ENCODE measurements at regions not wholly inside any gene's neighbourhood (a gene's known extent, or its start where the extent isn't known, plus 50 kb on each side); places are given as distances from the start of the nearest gene placed in this dataset.
"Not testable (repeated sequence)": the region's sequence is repeated elsewhere in the genome, so short reads cannot be mapped to it uniquely, and the experiment has no call there.

DNA sequence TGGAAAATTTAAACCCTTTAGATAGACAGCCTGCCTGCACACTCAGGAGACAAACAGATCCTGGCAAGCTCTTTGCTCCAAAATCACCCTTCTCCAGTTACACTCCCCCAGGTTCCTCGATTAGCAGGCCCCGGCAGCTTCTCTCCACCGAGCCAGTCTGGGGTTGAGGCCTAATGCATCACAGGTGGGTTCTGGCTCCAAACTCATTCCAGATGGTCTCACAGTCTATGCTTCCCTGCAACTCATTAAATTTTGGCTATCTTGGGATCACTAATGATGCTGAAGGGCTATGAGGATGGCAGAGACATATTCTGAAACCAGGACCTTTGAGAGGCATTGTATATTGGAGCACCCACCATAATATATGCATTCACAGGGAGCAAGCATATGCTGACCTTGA is 559.8 kb upstream of the USP24 start:
- DNase-seq (ENCODE audit: low read depth), result no peak

GRCh38 chr1:55774446-55774845 is 559.3 kb upstream of the USP24 start:
- DNase-seq (ENCODE audit: low read depth), result no peak

DNA sequence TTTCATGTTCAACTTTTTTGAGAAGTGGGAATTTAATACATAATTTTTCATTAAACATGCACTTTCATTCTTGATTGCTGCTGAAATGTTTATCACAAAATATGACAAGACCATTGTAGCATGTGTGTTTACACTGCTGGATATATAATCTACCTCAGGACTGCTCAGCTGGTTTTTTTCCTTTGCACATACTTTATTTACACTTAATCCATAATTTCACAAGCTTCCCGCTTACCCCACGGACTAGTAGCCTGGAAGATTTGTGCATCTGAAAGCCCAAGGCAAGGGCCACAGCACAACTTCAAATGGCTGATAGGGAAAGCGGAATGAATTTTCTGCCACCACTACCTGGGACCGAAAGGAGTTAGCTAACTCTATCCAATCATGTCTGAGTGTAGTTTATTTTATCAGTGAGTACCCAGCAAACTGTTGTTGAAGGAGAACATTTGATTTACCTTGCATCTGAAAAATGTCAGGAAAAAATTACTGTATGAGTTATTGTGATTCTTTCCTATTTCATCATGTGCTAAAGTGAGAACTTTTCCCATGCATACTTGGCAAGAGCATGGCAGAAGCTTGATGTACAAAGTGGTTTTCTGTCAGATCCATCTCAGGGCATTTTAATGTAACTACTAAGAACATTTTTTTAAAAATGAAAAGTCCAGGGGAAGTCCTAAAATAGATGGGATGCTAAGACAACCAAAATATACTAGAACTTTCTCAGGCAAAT is 558.2 kb upstream of the USP24 start:
- DNase-seq (ENCODE audit: low read depth), result no peak

GRCh38 chr1:55768327-55768952 is 553.3 kb upstream of the USP24 start:
- DNase-seq (ENCODE audit: low read depth), result no peak

GRCh38 chr1:55767171-55767570 is 552.0 kb upstream of the USP24 start:
- no peak for DNase-seq (ENCODE audit: low read depth)

GRCh38 chr1:55765505-55765904 is 550.3 kb upstream of the USP24 start:
- not testable (repeated sequence) for DNase-seq (ENCODE audit: low read depth)

GRCh38 chr1:55751776-55752175 is 536.6 kb upstream of the USP24 start:
- no peak for DNase-seq (ENCODE audit: low read depth)

GRCh38 chr1:55750628-55750995 is 535.4 kb upstream of the USP24 start:
- DNase-seq (ENCODE audit: low read depth), result no peak

- DNase-seq (ENCODE audit: low read depth), result no peak
Measured at GRCh38 chr1:55749975-55750627, 534.9 kb upstream of the USP24 start.

DNA sequence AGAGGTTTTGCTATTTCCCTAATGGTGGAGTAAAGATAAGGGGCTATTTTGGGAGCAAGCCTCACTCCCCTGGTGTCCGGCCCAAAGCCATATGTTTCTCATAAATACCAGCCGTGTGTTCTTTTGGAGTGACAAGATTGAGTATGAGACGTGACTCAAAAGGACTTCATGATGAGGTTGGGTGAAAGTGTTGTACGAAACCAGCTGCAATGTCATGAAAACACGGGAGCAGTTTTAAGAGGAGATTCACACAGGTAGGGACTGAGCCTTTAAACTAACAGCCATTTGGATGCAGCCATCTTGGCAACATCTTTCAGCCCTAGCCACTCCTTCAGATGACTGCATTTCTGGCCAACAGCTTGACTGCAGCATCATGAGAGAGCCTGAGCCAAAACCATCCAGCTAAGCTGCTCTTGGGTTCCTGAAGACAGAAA is 532.3 kb upstream of the USP24 start:
- DNase-seq (ENCODE audit: low read depth), result no peak

GRCh38 chr1:55746710-55747109 is 531.5 kb upstream of the USP24 start:
- no peak for DNase-seq (ENCODE audit: low read depth)

DNA sequence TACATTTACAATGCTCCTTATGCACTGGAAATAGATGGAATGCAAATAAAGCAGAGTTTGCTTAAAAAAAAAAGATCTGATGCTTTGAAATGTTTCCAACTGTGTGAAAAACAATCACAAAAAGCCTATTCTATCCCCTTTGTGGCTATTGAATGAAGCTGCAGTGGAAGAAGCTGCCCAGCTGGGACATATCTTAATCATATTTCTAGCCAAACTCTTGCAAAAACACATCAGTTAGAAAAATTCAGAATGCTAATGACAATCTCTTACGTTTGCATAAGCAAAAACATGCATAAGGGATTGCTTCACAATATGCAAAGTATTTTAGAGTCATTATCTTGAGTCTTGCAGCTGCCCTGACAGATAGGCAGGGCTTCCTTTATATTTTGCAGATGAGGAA is 526.4 kb upstream of the USP24 start:
- DNase-seq (ENCODE audit: low read depth), result no peak

- DNase-seq (ENCODE audit: low read depth), result no peak
Measured at GRCh38 chr1:55735106-55735505, 519.9 kb upstream of the USP24 start.

DNA sequence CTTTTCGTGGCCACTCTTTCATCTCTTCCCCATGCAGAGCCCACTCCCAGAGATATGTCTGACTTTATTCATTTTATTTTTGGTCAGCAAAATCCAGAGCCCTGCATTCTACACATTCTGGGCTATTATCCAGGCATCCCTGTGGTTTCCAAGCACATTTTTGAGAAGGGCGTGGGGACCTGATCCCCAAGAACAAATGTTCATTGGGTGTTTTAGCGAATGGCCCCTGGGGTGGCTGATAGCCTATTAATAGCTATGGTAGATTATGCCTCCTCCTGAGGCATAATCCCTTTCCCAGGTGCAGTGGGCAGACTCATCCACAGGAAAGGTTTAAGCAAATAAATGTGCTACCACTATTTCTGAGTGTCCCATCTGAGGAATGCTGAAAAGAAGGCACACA is 511.8 kb upstream of the USP24 start:
- no peak for DNase-seq (ENCODE audit: low read depth)

GRCh38 chr1:55725378-55725777 is 510.2 kb upstream of the USP24 start:
- DNase-seq (ENCODE audit: low read depth), result no peak

GRCh38 chr1:55724551-55725325 is 509.6 kb upstream of the USP24 start:
- DNase-seq (ENCODE audit: low read depth), result no peak

- no peak for DNase-seq (ENCODE audit: low read depth)
Measured at GRCh38 chr1:55723001-55723400, 507.8 kb upstream of the USP24 start.

- DNase-seq (ENCODE audit: low read depth), result no peak
Measured at GRCh38 chr1:55720261-55720660, 505.1 kb upstream of the USP24 start.

GRCh38 chr1:55718758-55719671 is 503.9 kb upstream of the USP24 start:
- no peak for DNase-seq (ENCODE audit: low read depth)

DNA sequence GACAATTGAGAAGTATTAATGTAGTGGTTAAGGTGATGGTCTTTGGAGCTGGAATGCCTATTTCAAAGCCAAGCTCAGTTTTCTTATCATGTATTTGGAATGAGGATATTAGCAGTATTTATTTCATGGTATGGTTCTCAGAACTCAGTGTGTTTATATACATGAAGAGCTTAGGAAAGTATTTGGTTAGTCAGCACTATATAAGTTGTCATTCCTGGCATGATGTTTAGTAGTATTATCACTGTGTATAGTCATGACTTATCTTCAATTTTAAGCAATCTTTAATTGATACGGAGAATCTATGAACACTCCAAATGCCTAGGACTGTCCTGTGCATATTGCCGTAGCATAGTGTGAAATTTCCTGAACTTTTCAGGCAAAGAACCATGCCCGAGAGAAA is 501.9 kb upstream of the USP24 start:
- no peak for DNase-seq (ENCODE audit: low read depth)

GRCh38 chr1:55716610-55717009 is 501.4 kb upstream of the USP24 start:
- no peak for DNase-seq (ENCODE audit: low read depth)

GRCh38 chr1:55716151-55716550 is 501.0 kb upstream of the USP24 start:
- no peak for DNase-seq (ENCODE audit: low read depth)
